Calu3 (cell line): ENCODE measurements at regions not wholly inside any gene's neighbourhood (a gene's known extent, or its start where the extent isn't known, plus 50 kb on each side); places are given as distances from the start of the nearest gene placed in this dataset.
"Not testable (repeated sequence)": the region's sequence is repeated elsewhere in the genome, so short reads cannot be mapped to it uniquely, and the experiment has no call there.

Source experiments
- BruUV-seq: library from RNA; stranded (reverse); fragments of 400-500 nt; replicated peaks from 2 replicates; lab custom pipeline; 2021; lab: Mats Ljungman, UMichigan
- CTCF ChIA-PET: fragments of 300-600 bp; sonication (Branson Sonifier 250); formaldehyde crosslinking; loops from one replicate; lab custom pipeline; 2022; ENCODE audit warnings: antibody characterized with exemption; lab: Charles Lee
- DNase-seq: peaks from one replicate; pipeline ENCODE4 v3.0.0; 2022
- H3K27ac Mint-ChIP-seq: one replicate; pipeline ENCODE4 v1.8.0; 2022; ENCODE audit warnings: mixed read lengths; ENCODE audit not compliant: unreplicated experiment
- H3K27me3 Mint-ChIP-seq: one replicate; pipeline ENCODE4 v1.8.0; 2022; ENCODE audit warnings: mixed read lengths; ENCODE audit not compliant: unreplicated experiment
- H3K36me3 Mint-ChIP-seq: one replicate; pipeline ENCODE4 v1.8.0; 2022; ENCODE audit warnings: mild to moderate bottlenecking, moderate library complexity, mixed read lengths; ENCODE audit not compliant: insufficient read depth, unreplicated experiment
- H3K4me1 Mint-ChIP-seq: one replicate; pipeline ENCODE4 v1.8.0; 2022; ENCODE audit warnings: mild to moderate bottlenecking, low read depth, mixed read lengths; ENCODE audit not compliant: unreplicated experiment
- H3K4me3 Mint-ChIP-seq: one replicate; pipeline ENCODE4 v1.8.0; 2022; ENCODE audit warnings: mild to moderate bottlenecking, low read depth, moderate library complexity, mixed read lengths; ENCODE audit not compliant: unreplicated experiment
- H3K9me3 Mint-ChIP-seq: one replicate; pipeline ENCODE4 v1.8.0; 2022; ENCODE audit warnings: low read depth, mixed read lengths; ENCODE audit not compliant: unreplicated experiment
- intact Hi-C: fragments of 100-400 bp; cut with micrococcal nuclease; formaldehyde crosslinking; loops from one replicate; pipeline ENCODE4 v1.10.0; 2022; ENCODE audit not compliant: unreplicated experiment
- TF ChIP-seq, protein P1 (sequence below): fragments of 200-600 bp; IDR thresholded peaks from one replicate; pipeline ENCODE4 v1.8.0; 2022; ENCODE audit warnings: antibody characterized with exemption; ENCODE audit not compliant: unreplicated experiment

DNA sequence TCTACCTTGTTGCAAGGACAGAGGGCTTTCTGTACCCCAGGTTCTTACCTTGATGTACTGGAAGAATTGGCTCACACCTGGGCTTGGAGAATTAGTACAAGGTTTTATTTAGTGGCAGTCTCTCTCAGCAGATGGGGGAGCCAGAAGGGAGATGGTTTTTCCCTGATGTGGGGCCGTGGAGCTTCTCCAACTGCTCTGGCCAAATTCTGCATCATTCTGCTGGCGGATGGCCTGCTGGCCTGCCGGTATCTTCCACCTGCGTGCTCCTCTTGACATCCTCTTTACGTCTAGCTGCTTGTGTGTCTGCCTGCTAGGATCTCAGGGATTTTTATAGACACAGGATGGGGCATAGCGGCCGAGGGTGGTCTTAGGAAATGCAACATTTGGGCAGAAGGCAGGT is 426.7 kb downstream of the KCNJ18 start:
- H3K27me3 Mint-ChIP-seq, CTCF ChIA-PET, H3K36me3 Mint-ChIP-seq, H3K4me3 Mint-ChIP-seq, intact Hi-C loops, H3K4me1 Mint-ChIP-seq, BruUV-seq, H3K27ac Mint-ChIP-seq, DNase-seq, H3K9me3 Mint-ChIP-seq: not testable (repeated sequence)

DNA sequence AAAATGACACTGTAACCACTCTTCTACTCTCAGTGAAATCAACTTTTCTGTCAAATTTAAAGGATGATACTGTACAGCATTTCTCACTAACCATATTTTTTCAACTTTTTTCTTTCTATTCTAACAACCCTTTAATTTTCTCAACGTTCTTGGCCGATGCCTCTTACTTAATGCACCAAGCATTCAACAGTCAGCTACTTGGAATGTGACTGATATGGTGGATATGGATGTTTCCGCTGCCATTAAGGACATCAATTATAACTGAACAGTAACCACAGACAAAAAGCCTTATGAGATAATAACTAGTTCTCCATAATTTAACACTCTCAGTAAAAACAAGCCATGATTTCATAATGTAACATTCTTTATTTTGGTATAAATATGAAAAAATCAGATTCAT is 427.4 kb downstream of the KCNJ18 start:
- BruUV-seq, H3K9me3 Mint-ChIP-seq, H3K27me3 Mint-ChIP-seq, intact Hi-C loops, H3K27ac Mint-ChIP-seq, H3K4me1 Mint-ChIP-seq, H3K4me3 Mint-ChIP-seq, CTCF ChIA-PET, DNase-seq, H3K36me3 Mint-ChIP-seq: not testable (repeated sequence)

DNA sequence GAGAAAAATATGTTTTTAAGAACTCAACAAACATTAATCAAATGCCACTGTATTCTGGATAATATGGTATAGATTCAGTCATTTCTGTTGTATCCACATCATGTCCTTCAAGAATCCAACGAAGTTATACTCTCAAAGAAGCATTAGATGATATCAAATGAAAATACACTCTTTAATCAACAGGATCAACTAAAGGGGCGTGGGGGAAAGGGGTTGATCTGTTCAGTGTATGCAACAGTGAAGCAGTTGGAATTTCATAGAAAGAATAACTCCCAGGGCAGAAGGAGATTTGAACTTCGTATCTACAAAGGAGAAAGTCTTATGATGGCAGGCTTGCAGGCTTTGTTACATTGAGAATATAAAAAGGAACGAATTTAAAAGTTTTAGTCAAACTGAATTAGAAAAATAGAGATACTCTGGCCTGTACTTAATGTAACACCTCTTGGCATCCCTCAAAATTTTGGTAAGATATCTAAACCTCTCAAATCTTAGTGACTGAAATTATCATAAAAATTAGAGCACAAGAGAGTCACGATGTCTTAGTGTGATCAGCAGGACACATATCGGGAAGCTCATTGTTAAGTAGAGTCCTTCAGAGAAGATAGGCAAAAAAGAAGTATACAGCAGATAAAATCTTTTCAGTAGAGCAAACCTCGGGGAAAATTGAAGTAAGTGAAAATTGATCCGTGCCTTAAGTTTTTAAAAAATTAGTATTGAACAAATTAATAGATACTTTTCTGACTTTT is 431.4 kb downstream of the KCNJ18 start:
- H3K36me3 Mint-ChIP-seq = no peaks in the 10 kb centered on the region
- TF ChIP-seq, protein P1, sequence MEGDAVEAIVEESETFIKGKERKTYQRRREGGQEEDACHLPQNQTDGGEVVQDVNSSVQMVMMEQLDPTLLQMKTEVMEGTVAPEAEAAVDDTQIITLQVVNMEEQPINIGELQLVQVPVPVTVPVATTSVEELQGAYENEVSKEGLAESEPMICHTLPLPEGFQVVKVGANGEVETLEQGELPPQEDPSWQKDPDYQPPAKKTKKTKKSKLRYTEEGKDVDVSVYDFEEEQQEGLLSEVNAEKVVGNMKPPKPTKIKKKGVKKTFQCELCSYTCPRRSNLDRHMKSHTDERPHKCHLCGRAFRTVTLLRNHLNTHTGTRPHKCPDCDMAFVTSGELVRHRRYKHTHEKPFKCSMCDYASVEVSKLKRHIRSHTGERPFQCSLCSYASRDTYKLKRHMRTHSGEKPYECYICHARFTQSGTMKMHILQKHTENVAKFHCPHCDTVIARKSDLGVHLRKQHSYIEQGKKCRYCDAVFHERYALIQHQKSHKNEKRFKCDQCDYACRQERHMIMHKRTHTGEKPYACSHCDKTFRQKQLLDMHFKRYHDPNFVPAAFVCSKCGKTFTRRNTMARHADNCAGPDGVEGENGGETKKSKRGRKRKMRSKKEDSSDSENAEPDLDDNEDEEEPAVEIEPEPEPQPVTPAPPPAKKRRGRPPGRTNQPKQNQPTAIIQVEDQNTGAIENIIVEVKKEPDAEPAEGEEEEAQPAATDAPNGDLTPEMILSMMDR = no peak

DNA sequence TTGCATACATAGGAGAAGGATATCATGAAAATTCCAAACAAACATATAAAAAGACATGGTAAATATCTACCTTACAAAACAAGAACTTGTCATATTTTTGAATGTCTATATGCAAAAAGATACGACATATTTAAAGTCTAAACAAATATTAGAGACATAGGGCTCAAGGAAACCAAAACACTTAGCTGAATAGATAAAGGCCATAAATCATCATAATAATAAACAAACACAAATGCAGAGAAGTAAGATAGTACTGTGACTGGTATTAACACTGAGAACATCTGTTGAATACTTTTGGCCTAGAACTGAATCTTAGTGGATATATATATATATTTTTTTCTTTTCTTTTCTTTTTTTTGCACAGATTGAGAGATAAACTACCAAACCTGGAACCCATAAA is 435.8 kb downstream of the KCNJ18 start:
- intact Hi-C loops = no loop called here
- TF ChIP-seq, protein P1 = no peak
- CTCF ChIA-PET = no interaction called here
- Mint-ChIP-seq H3K27ac (no peak overlapping the region), H3K27me3 (no peaks in the 10 kb centered on the region), H3K36me3 (no peaks in the 10 kb centered on the region), H3K4me1 (no peaks in the 10 kb centered on the region), H3K4me3 (no peak overlapping the region), H3K9me3 (peaks cover 13% of the 10 kb centered on the region)
- no peak for DNase-seq
- no TSS peak for BruUV-seq

More for the DNA sequence above, 431.4 kb downstream of the KCNJ18 start:
- H3K27me3 Mint-ChIP-seq = no peaks in the 10 kb centered on the region
- BruUV-seq = no TSS peak
- H3K4me3 Mint-ChIP-seq = no peak overlapping the region
- no peak overlapping the region for H3K27ac Mint-ChIP-seq
- intact Hi-C loops = no loop called here
- CTCF ChIA-PET = no interaction called here
- DNase-seq = no peak
- peaks cover 7% of the 10 kb centered on the region for H3K9me3 Mint-ChIP-seq
- H3K4me1 Mint-ChIP-seq = no peaks in the 10 kb centered on the region

DNA sequence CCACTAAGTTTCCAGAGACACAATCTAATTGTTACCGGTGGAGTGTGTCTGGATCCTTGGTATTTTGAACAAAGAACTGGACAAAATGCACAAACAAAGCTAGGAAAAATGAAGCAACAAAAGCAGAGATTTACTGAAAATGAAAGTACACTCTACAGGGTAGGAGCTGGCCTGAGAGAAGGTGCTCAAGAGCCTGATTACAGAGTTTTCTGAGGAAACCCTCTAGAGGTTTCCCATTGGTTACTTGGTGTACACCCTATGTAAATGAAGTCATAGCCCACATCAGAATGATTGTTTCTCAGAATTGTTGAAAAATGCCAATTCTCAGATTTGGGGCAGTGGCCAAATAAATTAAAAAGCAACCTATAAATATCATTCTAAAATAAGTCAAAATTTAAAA is 436.4 kb downstream of the KCNJ18 start:
- no TSS peak for BruUV-seq
- TF ChIP-seq, protein P1 = no peak
- CTCF ChIA-PET = no interaction called here
- Mint-ChIP-seq H3K4me1 (no peaks in the 10 kb centered on the region), H3K4me3 (no peak overlapping the region), H3K27me3 (no peaks in the 10 kb centered on the region), H3K36me3 (no peaks in the 10 kb centered on the region), H3K9me3 (peaks cover 13% of the 10 kb centered on the region), H3K27ac (no peak overlapping the region)
- no peak for DNase-seq
- intact Hi-C loops = no loop called here

DNA sequence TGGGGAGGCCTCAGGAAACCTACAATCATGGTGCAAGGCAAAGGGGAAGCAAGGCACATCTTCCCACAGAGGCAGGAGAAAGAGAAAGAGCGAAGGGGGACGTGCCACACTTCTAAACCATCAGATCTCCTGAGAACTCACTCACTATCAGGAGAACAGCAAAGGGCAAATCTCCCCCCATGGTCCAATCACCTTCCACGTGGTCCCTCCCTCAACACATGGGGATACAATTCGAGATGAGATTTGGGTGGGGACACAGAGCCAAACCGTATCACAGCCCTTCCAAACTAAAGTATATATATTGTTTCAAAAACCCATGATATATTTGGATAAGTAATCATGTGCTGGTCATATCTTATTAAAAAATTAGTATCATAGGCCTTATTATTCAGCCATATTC is 437.6 kb downstream of the KCNJ18 start:
- H3K36me3 Mint-ChIP-seq, H3K27ac Mint-ChIP-seq, BruUV-seq, CTCF ChIA-PET, DNase-seq, H3K4me3 Mint-ChIP-seq, H3K4me1 Mint-ChIP-seq, intact Hi-C loops, H3K27me3 Mint-ChIP-seq: not testable (repeated sequence)
- peaks cover 13% of the 10 kb centered on the region for H3K9me3 Mint-ChIP-seq
